Upper lobe of right lung (tissue), 1 donor: ENCODE measurements at regions not wholly inside any gene's neighbourhood (a gene's known extent, or its start where the extent isn't known, plus 50 kb on each side); places are given as distances from the start of the nearest gene placed in this dataset.

ENCODE experiments used
- ATAC-seq: fragments of 200-7000 bp; cut with Tn5 transposase; one replicate; pipeline ENCODE4 v1.9.1; 2020; ENCODE audit warnings: mild to moderate bottlenecking, moderate library complexity
- DNase-seq: peaks from one replicate; pipeline ENCODE4 v3.0.0-alpha.2; 2020
- H3K27ac ChIP-seq: fragments of 200-600 bp; one replicate; pipeline ENCODE4 v1.8.0; 2022
- H3K27me3 ChIP-seq: fragments of 200-600 bp; one replicate; pipeline ENCODE4 v1.8.0; 2022; ENCODE audit warnings: mild to moderate bottlenecking
- H3K36me3 ChIP-seq: fragments of 200-600 bp; one replicate; pipeline ENCODE4 v1.8.0; 2022
- H3K4me1 ChIP-seq: fragments of 200-600 bp; one replicate; pipeline ENCODE4 v1.8.0; 2022
- H3K4me3 ChIP-seq: fragments of 200-600 bp; one replicate; pipeline ENCODE4 v1.8.0; 2022; ENCODE audit warnings: mild to moderate bottlenecking
- H3K9me3 ChIP-seq: fragments of 200-600 bp; one replicate; pipeline ENCODE4 v1.8.0; 2022
- CTCF ChIP-seq: fragments of 200-600 bp; IDR thresholded peaks from one replicate; pipeline ENCODE4 v1.8.0; 2022; ENCODE audit warnings: antibody characterized with exemption
- intact Hi-C: fragments of 100-400 bp; cut with DNase I; formaldehyde crosslinking; loops from one replicate; pipeline ENCODE4 v1.11.0; 2022
- donor health status: DM: no; HTN: yes; CAD: no; lungs with severe emphysema.

GRCh38 chr18:78771496-78772359 lies 207.9 kb upstream of the SALL3 start:
- intact Hi-C loops, result no loop called here

GRCh38 chr18:78772360-78773302 lies 207.0 kb upstream of the SALL3 start:
- DNase-seq (no peak), ATAC-seq (no peak)
- H3K27me3 ChIP-seq, result peaks cover 7% of the 10 kb centered on the region

More at GRCh38 chr18:78771496-78772359, 207.9 kb upstream of the SALL3 start:
- TF ChIP-seq CTCF, result no peak
- no peaks in the 10 kb centered on the region for H3K9me3 ChIP-seq
- H3K27ac ChIP-seq, result no peak overlapping the region
- no peaks in the 10 kb centered on the region for H3K36me3 ChIP-seq
- no peak for ATAC-seq
- peaks cover 7% of the 10 kb centered on the region for H3K27me3 ChIP-seq
- DNase-seq, result no peak
- H3K4me3 ChIP-seq, result no peak overlapping the region
- no peaks in the 10 kb centered on the region for H3K4me1 ChIP-seq

GRCh38 chr18:78773303-78773755 lies 206.3 kb upstream of the SALL3 start:
- Histone ChIP-seq H3K27me3 (peaks cover 7% of the 10 kb centered on the region), H3K4me1 (no peaks in the 10 kb centered on the region), H3K27ac (no peak overlapping the region), H3K36me3 (no peaks in the 10 kb centered on the region), H3K9me3 (no peaks in the 10 kb centered on the region), H3K4me3 (no peak overlapping the region)
- intact Hi-C loops, result no loop called here
- no peak for TF ChIP-seq CTCF
- ATAC-seq (no peak), DNase-seq (no peak)

More at GRCh38 chr18:78772360-78773302, 207.0 kb upstream of the SALL3 start:
- Histone ChIP-seq H3K4me1 (no peaks in the 10 kb centered on the region), H3K9me3 (no peaks in the 10 kb centered on the region), H3K27ac (no peak overlapping the region), H3K4me3 (no peak overlapping the region), H3K36me3 (no peaks in the 10 kb centered on the region)
- intact Hi-C loops, result no loop called here
- no peak for TF ChIP-seq CTCF

- Histone ChIP-seq H3K36me3 (no peaks in the 10 kb centered on the region), H3K9me3 (no peaks in the 10 kb centered on the region), H3K27me3 (peaks cover 4% of the 10 kb centered on the region), H3K4me1 (no peaks in the 10 kb centered on the region), H3K27ac (no peak overlapping the region), H3K4me3 (no peak overlapping the region)
- TF ChIP-seq CTCF, result no peak
- intact Hi-C loops, result no loop called here
- no peak for DNase-seq
- ATAC-seq, result no peak
Observed at GRCh38 chr18:78773819-78774218, 205.8 kb upstream of the SALL3 start.

- no peaks in the 10 kb centered on the region for H3K9me3 ChIP-seq
- H3K27ac ChIP-seq, result no peak overlapping the region
- DNase-seq (no peak), ATAC-seq (no peak)
- no peaks in the 10 kb centered on the region for H3K36me3 ChIP-seq
- H3K4me1 ChIP-seq, result no peaks in the 10 kb centered on the region
- TF ChIP-seq CTCF, result no peak
- no peaks in the 10 kb centered on the region for H3K27me3 ChIP-seq
- no peak overlapping the region for H3K4me3 ChIP-seq
- intact Hi-C loops, result no loop called here
Observed at GRCh38 chr18:78774741-78775141, 204.9 kb upstream of the SALL3 start.
